ENCODE measurements at regions not wholly inside any gene's neighbourhood (a gene's known extent, or its start where the extent isn't known, plus 50 kb on each side); places are given as distances from the start of the nearest gene placed in this dataset.

DNA sequence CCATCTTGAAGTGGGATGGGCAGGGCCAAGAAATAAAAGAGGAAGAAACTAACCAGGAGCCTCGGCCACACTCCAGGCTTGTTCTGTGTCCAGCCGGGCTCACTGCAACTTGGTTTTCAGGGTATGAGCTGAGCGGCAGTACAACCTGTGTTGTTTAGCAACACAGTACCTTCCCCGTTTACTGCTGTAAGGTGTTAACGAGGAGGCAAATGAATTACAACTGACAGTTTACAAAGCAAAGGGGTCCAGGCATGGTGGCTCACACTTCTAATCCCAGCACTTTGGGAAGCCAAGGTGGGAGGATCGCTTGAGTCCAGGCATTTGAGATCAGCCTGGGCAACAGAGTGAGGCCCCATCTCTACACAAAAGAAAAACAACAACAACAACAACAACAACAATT is 481.3 kb upstream of the SULF2 start:
- in situ Hi-C loops (cut with HindIII; ENCODE audit: extremely low pct_ligation_motif_present, low pct_unique_long_range_greater_than_20kb) (no loop called here), intact Hi-C loops (cut with micrococcal nuclease; ENCODE audit: unreplicated experiment) (no loop called here)
- Histone ChIP-seq H3K36me3 (replicated peaks in 1 of 2; ENCODE audit: control insufficient read depth in 1 of 2, insufficient read depth in 2 of 2, low read length in 2 of 2) (no peaks in the 10 kb centered on the region), H3K27ac (ENCODE audit: extremely low read length, insufficient read depth, low read length) (no peak overlapping the region), H3K27me3 (ENCODE audit: control insufficient read depth in 1 of 2, insufficient read depth in 2 of 2, low read length in 2 of 2) (no peaks in the 10 kb centered on the region), H3K4me3 (replicated peaks in 1 of 3; ENCODE audit: insufficient read depth in 1 of 3, low read depth in 2 of 3, low read length in 3 of 3) (no peak overlapping the region), H3K9ac (ENCODE audit: insufficient read depth, low read depth, low read length) (no peak overlapping the region), H3K79me2 (ENCODE audit: insufficient read depth, low read length) (no peaks in the 10 kb centered on the region), H3K9me3 (ENCODE audit: low read length) (no peaks in the 10 kb centered on the region), H2AFZ (ENCODE audit: low read length) (no peak overlapping the region), H3K4me1 (ENCODE audit: insufficient read depth, low read length) (no peaks in the 10 kb centered on the region), H3K4me2 (ENCODE audit: low read depth, low read length) (no peak overlapping the region), H4K20me1 (ENCODE audit: insufficient read depth, low read length) (no peaks in the 10 kb centered on the region)
- ATAC-seq (no peak), FAIRE-seq (no peak), DNase-seq (ENCODE audit: low spot score) (no peak)
- ChIA-PET CTCF (ENCODE audit: low intra/inter-chr PET ratio, low total read pairs) (no interaction called here), POLR2A (no interaction called here)
- BruUV-seq (replicated peaks): no TSS peak
- WGBS (ENCODE audit: low lambda C conversion rate): 45% methylated on average over 6 of the region's 6 CpGs
- TF ChIP-seq RNF2 (conservative IDR thresholded peaks at IDR 0.05; ENCODE audit: low read depth) (no peak), EED (CRISPR knock-in tag; IDR thresholded peaks at IDR 0.05) (no peak), ZNF430 (CRISPR knock-in tag; IDR thresholded peaks at IDR 0.05) (no peak), ZNF614 (CRISPR knock-in tag; IDR thresholded peaks at IDR 0.05; ENCODE audit: borderline replicate concordance) (no peak), MXD4 (CRISPR knock-in tag; IDR thresholded peaks at IDR 0.05) (no peak), ZNF251 (CRISPR knock-in tag; IDR thresholded peaks at IDR 0.05) (no peak)
- TF ChIP-seq, protein P1, sequence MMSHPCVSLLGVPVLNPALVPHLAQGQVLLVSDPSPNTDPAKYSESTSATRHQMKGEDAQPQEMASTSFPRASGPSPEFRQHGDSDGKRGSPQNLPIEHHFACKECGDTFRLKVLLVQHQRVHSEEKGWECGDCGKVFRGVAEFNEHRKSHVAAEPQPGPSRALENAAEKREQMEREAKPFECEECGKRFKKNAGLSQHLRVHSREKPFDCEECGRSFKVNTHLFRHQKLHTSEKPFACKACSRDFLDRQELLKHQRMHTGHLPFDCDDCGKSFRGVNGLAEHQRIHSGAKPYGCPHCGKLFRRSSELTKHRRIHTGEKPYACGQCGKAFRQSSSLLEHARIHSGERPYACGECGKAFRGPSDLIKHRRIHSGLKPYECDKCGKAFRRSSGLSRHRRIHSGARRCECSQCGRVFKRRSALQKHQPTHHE (CRISPR knock-in tag; IDR thresholded peaks at IDR 0.05; ENCODE audit: borderline replicate concordance): no peak
- TF ChIP-seq, protein P2, sequence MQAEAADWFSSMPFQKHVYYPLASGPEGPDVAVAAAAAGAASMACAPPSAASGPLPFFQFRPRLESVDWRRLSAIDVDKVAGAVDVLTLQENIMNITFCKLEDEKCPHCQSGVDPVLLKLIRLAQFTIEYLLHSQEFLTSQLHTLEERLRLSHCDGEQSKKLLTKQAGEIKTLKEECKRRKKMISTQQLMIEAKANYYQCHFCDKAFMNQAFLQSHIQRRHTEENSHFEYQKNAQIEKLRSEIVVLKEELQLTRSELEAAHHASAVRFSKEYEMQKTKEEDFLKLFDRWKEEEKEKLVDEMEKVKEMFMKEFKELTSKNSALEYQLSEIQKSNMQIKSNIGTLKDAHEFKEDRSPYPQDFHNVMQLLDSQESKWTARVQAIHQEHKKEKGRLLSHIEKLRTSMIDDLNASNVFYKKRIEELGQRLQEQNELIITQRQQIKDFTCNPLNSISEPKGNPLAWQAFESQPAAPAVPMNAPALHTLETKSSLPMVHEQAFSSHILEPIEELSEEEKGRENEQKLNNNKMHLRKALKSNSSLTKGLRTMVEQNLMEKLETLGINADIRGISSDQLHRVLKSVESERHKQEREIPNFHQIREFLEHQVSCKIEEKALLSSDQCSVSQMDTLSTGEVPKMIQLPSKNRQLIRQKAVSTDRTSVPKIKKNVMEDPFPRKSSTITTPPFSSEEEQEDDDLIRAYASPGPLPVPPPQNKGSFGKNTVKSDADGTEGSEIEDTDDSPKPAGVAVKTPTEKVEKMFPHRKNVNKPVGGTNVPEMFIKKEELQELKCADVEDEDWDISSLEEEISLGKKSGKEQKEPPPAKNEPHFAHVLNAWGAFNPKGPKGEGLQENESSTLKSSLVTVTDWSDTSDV (CRISPR knock-in tag; IDR thresholded peaks at IDR 0.05): no peak
- TF ChIP-seq, protein P3, sequence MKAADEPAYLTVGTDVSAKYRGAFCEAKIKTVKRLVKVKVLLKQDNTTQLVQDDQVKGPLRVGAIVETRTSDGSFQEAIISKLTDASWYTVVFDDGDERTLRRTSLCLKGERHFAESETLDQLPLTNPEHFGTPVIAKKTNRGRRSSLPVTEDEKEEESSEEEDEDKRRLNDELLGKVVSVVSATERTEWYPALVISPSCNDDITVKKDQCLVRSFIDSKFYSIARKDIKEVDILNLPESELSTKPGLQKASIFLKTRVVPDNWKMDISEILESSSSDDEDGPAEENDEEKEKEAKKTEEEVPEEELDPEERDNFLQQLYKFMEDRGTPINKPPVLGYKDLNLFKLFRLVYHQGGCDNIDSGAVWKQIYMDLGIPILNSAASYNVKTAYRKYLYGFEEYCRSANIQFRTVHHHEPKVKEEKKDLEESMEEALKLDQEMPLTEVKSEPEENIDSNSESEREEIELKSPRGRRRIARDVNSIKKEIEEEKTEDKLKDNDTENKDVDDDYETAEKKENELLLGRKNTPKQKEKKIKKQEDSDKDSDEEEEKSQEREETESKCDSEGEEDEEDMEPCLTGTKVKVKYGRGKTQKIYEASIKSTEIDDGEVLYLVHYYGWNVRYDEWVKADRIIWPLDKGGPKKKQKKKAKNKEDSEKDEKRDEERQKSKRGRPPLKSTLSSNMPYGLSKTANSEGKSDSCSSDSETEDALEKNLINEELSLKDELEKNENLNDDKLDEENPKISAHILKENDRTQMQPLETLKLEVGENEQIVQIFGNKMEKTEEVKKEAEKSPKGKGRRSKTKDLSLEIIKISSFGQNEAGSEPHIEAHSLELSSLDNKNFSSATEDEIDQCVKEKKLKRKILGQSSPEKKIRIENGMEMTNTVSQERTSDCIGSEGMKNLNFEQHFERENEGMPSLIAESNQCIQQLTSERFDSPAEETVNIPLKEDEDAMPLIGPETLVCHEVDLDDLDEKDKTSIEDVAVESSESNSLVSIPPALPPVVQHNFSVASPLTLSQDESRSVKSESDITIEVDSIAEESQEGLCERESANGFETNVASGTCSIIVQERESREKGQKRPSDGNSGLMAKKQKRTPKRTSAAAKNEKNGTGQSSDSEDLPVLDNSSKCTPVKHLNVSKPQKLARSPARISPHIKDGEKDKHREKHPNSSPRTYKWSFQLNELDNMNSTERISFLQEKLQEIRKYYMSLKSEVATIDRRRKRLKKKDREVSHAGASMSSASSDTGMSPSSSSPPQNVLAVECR (CRISPR knock-in tag; IDR thresholded peaks at IDR 0.05; ENCODE audit: borderline replicate concordance): no peak
- TF ChIP-seq, protein P4, sequence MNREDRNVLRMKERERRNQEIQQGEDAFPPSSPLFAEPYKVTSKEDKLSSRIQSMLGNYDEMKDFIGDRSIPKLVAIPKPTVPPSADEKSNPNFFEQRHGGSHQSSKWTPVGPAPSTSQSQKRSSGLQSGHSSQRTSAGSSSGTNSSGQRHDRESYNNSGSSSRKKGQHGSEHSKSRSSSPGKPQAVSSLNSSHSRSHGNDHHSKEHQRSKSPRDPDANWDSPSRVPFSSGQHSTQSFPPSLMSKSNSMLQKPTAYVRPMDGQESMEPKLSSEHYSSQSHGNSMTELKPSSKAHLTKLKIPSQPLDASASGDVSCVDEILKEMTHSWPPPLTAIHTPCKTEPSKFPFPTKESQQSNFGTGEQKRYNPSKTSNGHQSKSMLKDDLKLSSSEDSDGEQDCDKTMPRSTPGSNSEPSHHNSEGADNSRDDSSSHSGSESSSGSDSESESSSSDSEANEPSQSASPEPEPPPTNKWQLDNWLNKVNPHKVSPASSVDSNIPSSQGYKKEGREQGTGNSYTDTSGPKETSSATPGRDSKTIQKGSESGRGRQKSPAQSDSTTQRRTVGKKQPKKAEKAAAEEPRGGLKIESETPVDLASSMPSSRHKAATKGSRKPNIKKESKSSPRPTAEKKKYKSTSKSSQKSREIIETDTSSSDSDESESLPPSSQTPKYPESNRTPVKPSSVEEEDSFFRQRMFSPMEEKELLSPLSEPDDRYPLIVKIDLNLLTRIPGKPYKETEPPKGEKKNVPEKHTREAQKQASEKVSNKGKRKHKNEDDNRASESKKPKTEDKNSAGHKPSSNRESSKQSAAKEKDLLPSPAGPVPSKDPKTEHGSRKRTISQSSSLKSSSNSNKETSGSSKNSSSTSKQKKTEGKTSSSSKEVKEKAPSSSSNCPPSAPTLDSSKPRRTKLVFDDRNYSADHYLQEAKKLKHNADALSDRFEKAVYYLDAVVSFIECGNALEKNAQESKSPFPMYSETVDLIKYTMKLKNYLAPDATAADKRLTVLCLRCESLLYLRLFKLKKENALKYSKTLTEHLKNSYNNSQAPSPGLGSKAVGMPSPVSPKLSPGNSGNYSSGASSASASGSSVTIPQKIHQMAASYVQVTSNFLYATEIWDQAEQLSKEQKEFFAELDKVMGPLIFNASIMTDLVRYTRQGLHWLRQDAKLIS (CRISPR knock-in tag; IDR thresholded peaks at IDR 0.05): no peak
- TF ChIP-seq, protein P5, sequence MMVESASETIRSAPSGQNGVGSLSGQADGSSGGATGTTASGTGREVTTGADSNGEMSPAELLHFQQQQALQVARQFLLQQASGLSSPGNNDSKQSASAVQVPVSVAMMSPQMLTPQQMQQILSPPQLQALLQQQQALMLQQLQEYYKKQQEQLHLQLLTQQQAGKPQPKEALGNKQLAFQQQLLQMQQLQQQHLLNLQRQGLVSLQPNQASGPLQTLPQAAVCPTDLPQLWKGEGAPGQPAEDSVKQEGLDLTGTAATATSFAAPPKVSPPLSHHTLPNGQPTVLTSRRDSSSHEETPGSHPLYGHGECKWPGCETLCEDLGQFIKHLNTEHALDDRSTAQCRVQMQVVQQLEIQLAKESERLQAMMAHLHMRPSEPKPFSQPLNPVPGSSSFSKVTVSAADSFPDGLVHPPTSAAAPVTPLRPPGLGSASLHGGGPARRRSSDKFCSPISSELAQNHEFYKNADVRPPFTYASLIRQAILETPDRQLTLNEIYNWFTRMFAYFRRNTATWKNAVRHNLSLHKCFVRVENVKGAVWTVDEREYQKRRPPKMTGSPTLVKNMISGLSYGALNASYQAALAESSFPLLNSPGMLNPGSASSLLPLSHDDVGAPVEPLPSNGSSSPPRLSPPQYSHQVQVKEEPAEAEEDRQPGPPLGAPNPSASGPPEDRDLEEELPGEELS (CRISPR knock-in tag; IDR thresholded peaks at IDR 0.05): no peak
